GM18951 (cell line): ENCODE measurements at regions not wholly inside any gene's neighbourhood (a gene's known extent, or its start where the extent isn't known, plus 50 kb on each side); places are given as distances from the start of the nearest gene placed in this dataset.

ENCODE experiments used
- POLR2A ChIP-seq: IDR thresholded peaks from 4 replicates; pipeline ENCODE4 v1.6.1; 2011; ENCODE audit warnings: mild to moderate bottlenecking; ENCODE audit not compliant: insufficient read length, insufficient read depth; ENCODE audit errors: extremely low read depth
- in situ Hi-C: fragments of 300-500 bp; cut with MboI; formaldehyde crosslinking; loops from one replicate; pipeline ENCODE4 v1.12.0; 2022; ENCODE audit warnings: low sequenced_read_pairs, mixed read lengths, inconsistent platforms; ENCODE audit not compliant: unreplicated experiment

- in situ Hi-C loops = no loop called here
- no peak for TF ChIP-seq POLR2A
Observed at GRCh38 chr9:108724652-108725051, 131.1 kb downstream of the ACTL7B start.

GRCh38 chr9:108724122-108724521 is 131.7 kb downstream of the ACTL7B start:
- in situ Hi-C loops = no loop called here
- no peak for TF ChIP-seq POLR2A

- no peak for TF ChIP-seq POLR2A
- in situ Hi-C loops = no loop called here
Observed at GRCh38 chr9:108722396-108722795, 133.4 kb downstream of the ACTL7B start.

- in situ Hi-C loops = no loop called here
- TF ChIP-seq POLR2A = no peak
Observed at GRCh38 chr9:108720191-108720642, 135.6 kb downstream of the ACTL7B start.

- no peak for TF ChIP-seq POLR2A
- in situ Hi-C loops = no loop called here
Observed at GRCh38 chr9:108710424-108710823, 145.4 kb downstream of the ACTL7B start.

GRCh38 chr9:108709997-108710396 is 145.8 kb downstream of the ACTL7B start:
- in situ Hi-C loops = no loop called here
- no peak for TF ChIP-seq POLR2A

- in situ Hi-C loops = no loop called here
- TF ChIP-seq POLR2A = no peak
Observed at GRCh38 chr9:108709126-108709525, 146.7 kb downstream of the ACTL7B start.

GRCh38 chr9:108708448-108708847 is 147.3 kb downstream of the ACTL7B start:
- TF ChIP-seq POLR2A = no peak
- in situ Hi-C loops = no loop called here

GRCh38 chr9:108707120-108707519 is 148.7 kb downstream of the ACTL7B start:
- in situ Hi-C loops = no loop called here
- TF ChIP-seq POLR2A = no peak

GRCh38 chr9:108704156-108704852 is 151.5 kb downstream of the ACTL7B start:
- no peak for TF ChIP-seq POLR2A
- in situ Hi-C loops = no loop called here

GRCh38 chr9:108703429-108703828 is 152.4 kb downstream of the ACTL7B start:
- TF ChIP-seq POLR2A = no peak
- in situ Hi-C loops = no loop called here

- no peak for TF ChIP-seq POLR2A
- in situ Hi-C loops = no loop called here
Observed at GRCh38 chr9:108702681-108703080, 153.1 kb downstream of the ACTL7B start.

GRCh38 chr9:108698801-108699200 is 157.0 kb downstream of the ACTL7B start:
- in situ Hi-C loops = no loop called here

GRCh38 chr9:108698231-108698630 is 157.6 kb downstream of the ACTL7B start:
- TF ChIP-seq POLR2A = no peak
- in situ Hi-C loops = no loop called here

More at GRCh38 chr9:108698801-108699200, 157.0 kb downstream of the ACTL7B start:
- no peak for TF ChIP-seq POLR2A

GRCh38 chr9:108696156-108696555 is 159.6 kb downstream of the ACTL7B start:
- no peak for TF ChIP-seq POLR2A
- in situ Hi-C loops = no loop called here

GRCh38 chr9:108694170-108694569 is 161.6 kb downstream of the ACTL7B start:
- no peak for TF ChIP-seq POLR2A
- in situ Hi-C loops = no loop called here
